GM12875 (cell line): ENCODE measurements at regions not wholly inside any gene's neighbourhood (a gene's known extent, or its start where the extent isn't known, plus 50 kb on each side); places are given as distances from the start of the nearest gene placed in this dataset.

ENCODE experiments used
- H3K4me3 ChIP-seq: one replicate; pipeline ENCODE4 v1.5.1; 2011; ENCODE audit warnings: low read depth, low read length, control low read depth
- TF ChIP-seq, protein P1 (sequence below): IDR thresholded peaks from 2 replicates; pipeline ENCODE4 v1.5.1; 2011; ENCODE audit warnings: low read depth, mild to moderate bottlenecking, control low read depth, inconsistent platforms, low read length, moderate library complexity, borderline replicate concordance; ENCODE audit not compliant: insufficient read depth

GRCh38 chr2:142693171-142693950 is 184.1 kb upstream of the KYNU start:
- H3K4me3 ChIP-seq = no peak overlapping the region
- TF ChIP-seq, protein P1, sequence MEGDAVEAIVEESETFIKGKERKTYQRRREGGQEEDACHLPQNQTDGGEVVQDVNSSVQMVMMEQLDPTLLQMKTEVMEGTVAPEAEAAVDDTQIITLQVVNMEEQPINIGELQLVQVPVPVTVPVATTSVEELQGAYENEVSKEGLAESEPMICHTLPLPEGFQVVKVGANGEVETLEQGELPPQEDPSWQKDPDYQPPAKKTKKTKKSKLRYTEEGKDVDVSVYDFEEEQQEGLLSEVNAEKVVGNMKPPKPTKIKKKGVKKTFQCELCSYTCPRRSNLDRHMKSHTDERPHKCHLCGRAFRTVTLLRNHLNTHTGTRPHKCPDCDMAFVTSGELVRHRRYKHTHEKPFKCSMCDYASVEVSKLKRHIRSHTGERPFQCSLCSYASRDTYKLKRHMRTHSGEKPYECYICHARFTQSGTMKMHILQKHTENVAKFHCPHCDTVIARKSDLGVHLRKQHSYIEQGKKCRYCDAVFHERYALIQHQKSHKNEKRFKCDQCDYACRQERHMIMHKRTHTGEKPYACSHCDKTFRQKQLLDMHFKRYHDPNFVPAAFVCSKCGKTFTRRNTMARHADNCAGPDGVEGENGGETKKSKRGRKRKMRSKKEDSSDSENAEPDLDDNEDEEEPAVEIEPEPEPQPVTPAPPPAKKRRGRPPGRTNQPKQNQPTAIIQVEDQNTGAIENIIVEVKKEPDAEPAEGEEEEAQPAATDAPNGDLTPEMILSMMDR = no peak

DNA sequence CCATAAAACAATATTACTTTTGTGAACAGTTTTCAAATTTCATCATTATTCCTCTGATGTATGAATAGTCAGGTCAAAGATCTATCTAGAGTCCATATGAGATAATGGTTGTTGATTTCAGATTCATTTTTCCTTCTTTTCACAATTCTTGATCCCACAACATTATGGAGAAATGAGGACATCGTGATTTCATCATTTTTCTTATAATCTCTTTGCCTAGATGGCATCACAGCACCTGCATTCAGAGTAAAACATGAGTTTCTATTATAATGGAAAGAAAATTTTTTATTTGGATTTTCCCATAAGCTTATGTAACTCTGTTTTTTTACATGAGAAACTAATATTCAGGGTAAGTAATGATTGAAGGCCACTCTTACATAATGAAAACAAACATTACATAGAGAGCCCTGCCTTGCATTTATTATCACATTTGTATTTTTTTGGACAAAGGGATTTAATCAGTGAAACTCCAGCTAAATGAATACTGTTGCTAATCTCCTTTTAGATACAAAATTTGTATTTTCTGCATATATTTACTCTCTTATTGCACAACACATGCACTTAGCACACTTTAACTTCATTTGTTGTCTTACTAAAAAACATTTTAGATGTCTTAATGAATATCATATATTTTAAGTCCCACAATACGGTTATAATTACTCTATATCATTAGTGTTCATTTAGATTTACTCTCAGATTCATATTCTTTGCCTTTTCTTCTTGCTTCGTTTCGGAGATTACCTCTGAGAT is 188.4 kb upstream of the KYNU start:
- TF ChIP-seq, protein P1 = no peak
- H3K4me3 ChIP-seq = no peak overlapping the region

GRCh38 chr2:142687509-142687908 is 190.0 kb upstream of the KYNU start:
- TF ChIP-seq, protein P1 = no peak
- H3K4me3 ChIP-seq = no peak overlapping the region

GRCh38 chr2:142687075-142687474 is 190.4 kb upstream of the KYNU start:
- TF ChIP-seq, protein P1 = no peak
- no peak overlapping the region for H3K4me3 ChIP-seq

DNA sequence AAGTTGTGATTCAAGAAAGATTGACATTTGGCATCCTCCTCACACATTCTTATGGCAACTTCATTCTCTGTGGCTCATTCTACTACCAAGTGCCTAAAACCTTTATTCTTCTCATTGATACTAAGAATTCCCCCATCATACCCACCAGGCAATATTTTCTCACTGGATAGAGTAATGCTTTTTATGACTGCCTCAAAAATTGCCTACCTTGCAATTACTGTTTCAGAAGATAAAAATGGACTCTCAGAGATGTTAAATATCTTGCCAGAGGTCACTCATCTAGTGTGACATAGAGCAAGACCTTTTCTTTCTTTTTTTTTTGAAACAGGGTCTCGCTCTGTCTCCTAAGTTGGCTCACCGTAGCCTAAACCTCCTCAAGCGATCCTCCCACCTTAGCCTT is 192.8 kb upstream of the KYNU start:
- TF ChIP-seq, protein P1 = no peak
- H3K4me3 ChIP-seq = no peak overlapping the region

DNA sequence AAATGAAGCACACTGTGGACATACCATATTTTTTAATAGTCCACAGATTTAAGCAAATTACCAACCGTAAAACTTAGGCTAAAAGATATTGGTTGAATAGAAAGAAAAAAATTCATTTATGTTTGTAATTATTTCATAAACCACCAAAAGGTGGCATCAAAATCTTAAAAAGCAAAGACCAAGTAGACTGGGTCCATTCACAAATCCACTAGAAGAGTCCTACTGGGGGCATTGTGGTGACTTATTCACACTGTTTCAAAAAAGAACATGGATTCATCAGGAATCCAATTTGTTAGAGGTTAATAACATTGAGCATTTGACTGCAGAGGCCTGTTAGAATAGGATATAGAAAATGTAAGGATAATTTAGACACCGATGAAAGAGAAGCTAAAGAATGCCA is 194.9 kb upstream of the KYNU start:
- no peak overlapping the region for H3K4me3 ChIP-seq
- TF ChIP-seq, protein P1 = no peak

GRCh38 chr2:142681952-142682351 is 195.5 kb upstream of the KYNU start:
- TF ChIP-seq, protein P1 = no peak
- H3K4me3 ChIP-seq = no peak overlapping the region
